ENCODE measurements at regions not wholly inside any gene's neighbourhood (a gene's known extent, or its start where the extent isn't known, plus 50 kb on each side); places are given as distances from the start of the nearest gene placed in this dataset.

DNA sequence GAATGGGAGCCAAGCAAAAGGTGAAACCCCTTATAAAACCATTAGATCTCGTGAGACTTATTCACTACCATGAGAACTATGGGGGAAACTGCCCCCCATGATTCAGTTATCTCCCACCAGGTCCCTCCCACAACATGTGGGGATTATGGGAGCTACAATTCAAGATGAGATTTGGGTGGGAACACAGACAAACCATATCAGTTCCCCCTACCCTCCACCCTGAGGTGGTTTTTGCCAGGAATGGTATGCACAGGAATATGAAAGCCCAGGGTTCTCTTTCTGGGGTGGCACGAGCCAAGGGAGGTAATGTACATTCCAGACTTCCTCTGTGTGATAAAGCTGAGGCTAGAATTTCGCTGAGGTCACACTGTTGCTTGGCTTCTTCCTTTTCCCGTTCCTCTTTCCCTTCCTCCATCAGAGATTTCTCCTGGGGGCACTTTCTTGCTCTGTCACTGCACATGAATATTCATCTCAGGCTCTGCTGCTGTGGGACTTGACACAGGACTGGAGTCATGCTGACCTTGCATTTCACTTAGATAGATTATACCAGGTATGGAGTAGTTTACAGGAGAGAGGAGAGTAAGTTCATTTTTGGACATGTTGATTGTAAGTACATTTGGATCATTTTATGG lies 347.0 kb upstream of the MTPN start:
- CTCF ChIA-PET: no interaction called here
- peaks cover 12% of the 10 kb centered on the region for H3K9me3 Mint-ChIP-seq (ENCODE audit: low read depth, unreplicated experiment)
- H3K27me3 Mint-ChIP-seq (ENCODE audit: unreplicated experiment): no peaks in the 10 kb centered on the region
- no TSS peak for BruUV-seq (replicated peaks)
- no peak overlapping the region for H3K4me3 Mint-ChIP-seq (ENCODE audit: low read depth, unreplicated experiment)
- no peaks in the 10 kb centered on the region for H3K36me3 Mint-ChIP-seq (ENCODE audit: insufficient read depth, unreplicated experiment)
- H3K4me1 Mint-ChIP-seq (ENCODE audit: low read depth, unreplicated experiment): no peaks in the 10 kb centered on the region
- intact Hi-C loops (cut with micrococcal nuclease; ENCODE audit: unreplicated experiment): no loop called here
- DNase-seq: no peak
- H3K27ac Mint-ChIP-seq (ENCODE audit: unreplicated experiment): no peak overlapping the region
- TF ChIP-seq, protein P1, sequence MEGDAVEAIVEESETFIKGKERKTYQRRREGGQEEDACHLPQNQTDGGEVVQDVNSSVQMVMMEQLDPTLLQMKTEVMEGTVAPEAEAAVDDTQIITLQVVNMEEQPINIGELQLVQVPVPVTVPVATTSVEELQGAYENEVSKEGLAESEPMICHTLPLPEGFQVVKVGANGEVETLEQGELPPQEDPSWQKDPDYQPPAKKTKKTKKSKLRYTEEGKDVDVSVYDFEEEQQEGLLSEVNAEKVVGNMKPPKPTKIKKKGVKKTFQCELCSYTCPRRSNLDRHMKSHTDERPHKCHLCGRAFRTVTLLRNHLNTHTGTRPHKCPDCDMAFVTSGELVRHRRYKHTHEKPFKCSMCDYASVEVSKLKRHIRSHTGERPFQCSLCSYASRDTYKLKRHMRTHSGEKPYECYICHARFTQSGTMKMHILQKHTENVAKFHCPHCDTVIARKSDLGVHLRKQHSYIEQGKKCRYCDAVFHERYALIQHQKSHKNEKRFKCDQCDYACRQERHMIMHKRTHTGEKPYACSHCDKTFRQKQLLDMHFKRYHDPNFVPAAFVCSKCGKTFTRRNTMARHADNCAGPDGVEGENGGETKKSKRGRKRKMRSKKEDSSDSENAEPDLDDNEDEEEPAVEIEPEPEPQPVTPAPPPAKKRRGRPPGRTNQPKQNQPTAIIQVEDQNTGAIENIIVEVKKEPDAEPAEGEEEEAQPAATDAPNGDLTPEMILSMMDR (IDR thresholded peaks at IDR 0.05; ENCODE audit: unreplicated experiment): no peak

DNA sequence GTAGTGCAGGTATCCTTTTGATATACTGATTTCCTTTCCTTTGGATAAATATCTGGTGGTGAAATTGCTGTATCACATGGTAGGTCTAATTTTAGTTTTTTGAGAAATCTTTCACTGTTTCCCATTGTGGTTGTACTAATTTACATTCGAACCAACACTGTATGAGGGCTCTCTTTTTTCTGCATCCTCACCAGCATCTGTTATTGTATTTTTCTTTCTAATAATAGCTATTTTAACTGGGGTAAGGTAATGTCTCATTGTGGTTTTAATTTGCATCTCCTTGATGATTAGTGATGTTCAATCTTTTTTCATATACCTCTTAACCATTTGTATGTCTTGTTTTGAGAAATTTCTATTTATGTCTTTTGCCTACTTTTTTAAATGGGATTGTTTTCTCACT lies 335.4 kb upstream of the MTPN start:
- H3K27me3 Mint-ChIP-seq (ENCODE audit: unreplicated experiment): no peaks in the 10 kb centered on the region
- intact Hi-C loops (cut with micrococcal nuclease; ENCODE audit: unreplicated experiment): no loop called here
- TF ChIP-seq, protein P1 (IDR thresholded peaks at IDR 0.05; ENCODE audit: unreplicated experiment): no peak
- no peak overlapping the region for H3K4me3 Mint-ChIP-seq (ENCODE audit: low read depth, unreplicated experiment)
- H3K4me1 Mint-ChIP-seq (ENCODE audit: low read depth, unreplicated experiment): no peaks in the 10 kb centered on the region
- CTCF ChIA-PET: no interaction called here
- H3K27ac Mint-ChIP-seq (ENCODE audit: unreplicated experiment): no peak overlapping the region
- H3K9me3 Mint-ChIP-seq (ENCODE audit: low read depth, unreplicated experiment): peaks cover 13% of the 10 kb centered on the region
- no TSS peak for BruUV-seq (replicated peaks)
- no peak for DNase-seq
- H3K36me3 Mint-ChIP-seq (ENCODE audit: insufficient read depth, unreplicated experiment): no peaks in the 10 kb centered on the region

GRCh38 chr7:136309407-136309806 lies 332.2 kb upstream of the MTPN start:
- H3K4me3 Mint-ChIP-seq (ENCODE audit: low read depth, unreplicated experiment): no peak overlapping the region
- CTCF ChIA-PET: no interaction called here

DNA sequence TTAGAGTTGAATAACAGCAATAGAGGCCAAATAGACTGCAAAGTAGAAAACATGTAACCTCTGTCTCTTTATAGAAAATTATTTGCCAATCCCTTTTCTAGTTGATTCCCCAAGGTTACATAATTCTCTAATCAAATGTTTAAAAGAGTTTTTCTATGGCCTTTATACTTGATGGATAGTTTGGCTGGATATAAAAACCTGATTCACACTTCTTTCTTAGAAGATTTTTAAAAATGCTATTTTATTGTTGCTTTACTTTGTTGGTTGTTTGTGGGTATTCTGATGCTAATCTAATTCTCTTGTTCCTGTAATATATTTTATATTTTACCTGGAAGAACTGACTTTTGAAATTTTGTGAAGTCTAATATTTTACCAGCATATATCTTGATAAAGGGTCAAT lies 331.1 kb upstream of the MTPN start:
- CTCF ChIA-PET: no interaction called here
- H3K27me3 Mint-ChIP-seq (ENCODE audit: unreplicated experiment): no peaks in the 10 kb centered on the region
- H3K4me1 Mint-ChIP-seq (ENCODE audit: low read depth, unreplicated experiment): no peaks in the 10 kb centered on the region
- H3K36me3 Mint-ChIP-seq (ENCODE audit: insufficient read depth, unreplicated experiment): no peaks in the 10 kb centered on the region
- no peak overlapping the region for H3K27ac Mint-ChIP-seq (ENCODE audit: unreplicated experiment)
- TF ChIP-seq, protein P1 (IDR thresholded peaks at IDR 0.05; ENCODE audit: unreplicated experiment): no peak
- intact Hi-C loops (cut with micrococcal nuclease; ENCODE audit: unreplicated experiment): no loop called here
- H3K9me3 Mint-ChIP-seq (ENCODE audit: low read depth, unreplicated experiment): peaks cover 6% of the 10 kb centered on the region
- BruUV-seq (replicated peaks): no TSS peak
- no peak overlapping the region for H3K4me3 Mint-ChIP-seq (ENCODE audit: low read depth, unreplicated experiment)
- no peak for DNase-seq

More at GRCh38 chr7:136309407-136309806, 332.2 kb upstream of the MTPN start:
- DNase-seq: no peak
- H3K9me3 Mint-ChIP-seq (ENCODE audit: low read depth, unreplicated experiment): peaks cover 6% of the 10 kb centered on the region
- no peaks in the 10 kb centered on the region for H3K4me1 Mint-ChIP-seq (ENCODE audit: low read depth, unreplicated experiment)
- BruUV-seq (replicated peaks): no TSS peak
- no peaks in the 10 kb centered on the region for H3K36me3 Mint-ChIP-seq (ENCODE audit: insufficient read depth, unreplicated experiment)
- TF ChIP-seq, protein P1 (IDR thresholded peaks at IDR 0.05; ENCODE audit: unreplicated experiment): no peak
- no peak overlapping the region for H3K27ac Mint-ChIP-seq (ENCODE audit: unreplicated experiment)
- H3K27me3 Mint-ChIP-seq (ENCODE audit: unreplicated experiment): no peaks in the 10 kb centered on the region
- intact Hi-C loops (cut with micrococcal nuclease; ENCODE audit: unreplicated experiment): no loop called here
